ENCODE measurements at regions not wholly inside any gene's neighbourhood (a gene's known extent, or its start where the extent isn't known, plus 50 kb on each side); places are given as distances from the start of the nearest gene placed in this dataset.

DNA sequence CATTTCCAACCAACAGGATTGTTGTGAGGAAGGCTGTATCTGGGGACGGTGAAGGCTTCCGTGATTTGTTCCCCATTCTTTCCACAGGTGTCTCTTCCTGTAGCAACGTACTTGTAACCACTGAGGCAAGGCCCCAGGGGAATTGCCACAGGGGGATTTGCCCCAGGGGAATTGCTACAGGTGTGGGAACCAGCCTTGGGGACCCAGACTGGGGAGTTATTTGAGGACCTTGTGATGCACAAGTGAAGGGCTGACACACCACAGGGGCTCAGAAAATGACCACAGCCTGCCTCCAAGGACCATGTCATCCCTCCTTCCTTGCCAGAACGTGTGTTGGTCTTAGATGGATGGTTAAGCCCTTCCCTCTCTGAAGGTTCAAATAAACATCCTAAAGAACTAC is 131.4 kb upstream of the RGS6 start:
- TF ChIP-seq POLR2A (IDR thresholded peaks at IDR 0.05) = no peak
- TF ChIP-seq, protein P1, sequence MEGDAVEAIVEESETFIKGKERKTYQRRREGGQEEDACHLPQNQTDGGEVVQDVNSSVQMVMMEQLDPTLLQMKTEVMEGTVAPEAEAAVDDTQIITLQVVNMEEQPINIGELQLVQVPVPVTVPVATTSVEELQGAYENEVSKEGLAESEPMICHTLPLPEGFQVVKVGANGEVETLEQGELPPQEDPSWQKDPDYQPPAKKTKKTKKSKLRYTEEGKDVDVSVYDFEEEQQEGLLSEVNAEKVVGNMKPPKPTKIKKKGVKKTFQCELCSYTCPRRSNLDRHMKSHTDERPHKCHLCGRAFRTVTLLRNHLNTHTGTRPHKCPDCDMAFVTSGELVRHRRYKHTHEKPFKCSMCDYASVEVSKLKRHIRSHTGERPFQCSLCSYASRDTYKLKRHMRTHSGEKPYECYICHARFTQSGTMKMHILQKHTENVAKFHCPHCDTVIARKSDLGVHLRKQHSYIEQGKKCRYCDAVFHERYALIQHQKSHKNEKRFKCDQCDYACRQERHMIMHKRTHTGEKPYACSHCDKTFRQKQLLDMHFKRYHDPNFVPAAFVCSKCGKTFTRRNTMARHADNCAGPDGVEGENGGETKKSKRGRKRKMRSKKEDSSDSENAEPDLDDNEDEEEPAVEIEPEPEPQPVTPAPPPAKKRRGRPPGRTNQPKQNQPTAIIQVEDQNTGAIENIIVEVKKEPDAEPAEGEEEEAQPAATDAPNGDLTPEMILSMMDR (IDR thresholded peaks at IDR 0.05 in 4 of 5, conservative IDR thresholded peaks at IDR 0.05 in 1 of 5) = no peak

Measured in gastrocnemius medialis (tissue), 4 donors.